Coronary artery (tissue), 2 donors: ENCODE measurements at regions not wholly inside any gene's neighbourhood (a gene's known extent, or its start where the extent isn't known, plus 50 kb on each side); places are given as distances from the start of the nearest gene placed in this dataset.

Experiments
- DNase-seq: peaks from one replicate; pipeline ENCODE4 v3.0.0-alpha.2; 2017; ENCODE audit warnings: low spot score
- H3K27ac ChIP-seq, 2 donors: fragments of 200-600 bp; sonication (generic); one replicate each; pipeline ENCODE4 v1.5.1; 2016 to 2019
- H3K4me3 ChIP-seq: fragments of 200-600 bp; sonication (generic); 2 replicates; pipeline ENCODE4 v1.5.1; 2016; ENCODE audit warnings: mild to moderate bottlenecking, moderate library complexity
- CTCF ChIP-seq: fragments of 200-600 bp; sonication (generic); IDR thresholded peaks from one replicate; pipeline ENCODE4 v1.5.1; 2019; ENCODE audit warnings: antibody characterized with exemption

- DNase-seq: no peak
- no peak for TF ChIP-seq CTCF
- H3K4me3 ChIP-seq: no peak overlapping the region
- H3K27ac ChIP-seq: no peak overlapping the region
These were observed 1142.3 kb upstream of the FANCL start for GRCh38 chr2:59383473-59383872.

- no peak for TF ChIP-seq CTCF
- Histone ChIP-seq H3K4me3 (no peak overlapping the region), H3K27ac (no peak overlapping the region)
- DNase-seq: no peak
These were observed 1137.0 kb upstream of the FANCL start for GRCh38 chr2:59378127-59378526.

- TF ChIP-seq CTCF: no peak
- H3K27ac ChIP-seq: no peak overlapping the region
- no peak for DNase-seq
- H3K4me3 ChIP-seq: no peak overlapping the region
These were observed 1125.2 kb upstream of the FANCL start for GRCh38 chr2:59366288-59366687.

- no peak for TF ChIP-seq CTCF
- no peak overlapping the region for H3K27ac ChIP-seq
These were observed 1113.4 kb upstream of the FANCL start for GRCh38 chr2:59354498-59354897.

GRCh38 chr2:59353306-59353921 lies 1112.3 kb upstream of the FANCL start:
- Histone ChIP-seq H3K27ac (no peak overlapping the region), H3K4me3 (no peak overlapping the region)
- DNase-seq: no peak
- no peak for TF ChIP-seq CTCF

More at GRCh38 chr2:59354498-59354897, 1113.4 kb upstream of the FANCL start:
- H3K4me3 ChIP-seq: no peak overlapping the region
- DNase-seq: no peak

GRCh38 chr2:59342166-59342565 lies 1101.0 kb upstream of the FANCL start:
- no peak for DNase-seq
- Histone ChIP-seq H3K27ac (no peak overlapping the region), H3K4me3 (no peak overlapping the region)
- TF ChIP-seq CTCF: no peak

GRCh38 chr2:59339837-59340207 lies 1098.7 kb upstream of the FANCL start:
- H3K4me3 ChIP-seq: no peak overlapping the region
- H3K27ac ChIP-seq: no peak overlapping the region
- no peak for TF ChIP-seq CTCF
- DNase-seq: no peak
